LNCaP clone FGC (cell line): ENCODE measurements at regions not wholly inside any gene's neighbourhood (a gene's known extent, or its start where the extent isn't known, plus 50 kb on each side); places are given as distances from the start of the nearest gene placed in this dataset.
"Not testable (repeated sequence)": the region's sequence is repeated elsewhere in the genome, so short reads cannot be mapped to it uniquely, and the experiment has no call there.

ENCODE experiments used
- DNase-seq: peaks from one replicate; pipeline ENCODE4 v3.0.0-alpha.2; 2011; ENCODE audit warnings: low read depth
- H3K4me3 ChIP-seq: 2 replicates; pipeline ENCODE4 v1.5.1; 2011; ENCODE audit warnings: mild to moderate bottlenecking, low read depth, low read length, control low read depth
- TF ChIP-seq, protein P1 (sequence below): IDR thresholded peaks from 2 replicates; pipeline ENCODE4 v1.5.1; 2012; ENCODE audit warnings: mild to moderate bottlenecking; ENCODE audit not compliant: control insufficient read depth, insufficient read depth; ENCODE audit errors: extremely low read depth

DNA sequence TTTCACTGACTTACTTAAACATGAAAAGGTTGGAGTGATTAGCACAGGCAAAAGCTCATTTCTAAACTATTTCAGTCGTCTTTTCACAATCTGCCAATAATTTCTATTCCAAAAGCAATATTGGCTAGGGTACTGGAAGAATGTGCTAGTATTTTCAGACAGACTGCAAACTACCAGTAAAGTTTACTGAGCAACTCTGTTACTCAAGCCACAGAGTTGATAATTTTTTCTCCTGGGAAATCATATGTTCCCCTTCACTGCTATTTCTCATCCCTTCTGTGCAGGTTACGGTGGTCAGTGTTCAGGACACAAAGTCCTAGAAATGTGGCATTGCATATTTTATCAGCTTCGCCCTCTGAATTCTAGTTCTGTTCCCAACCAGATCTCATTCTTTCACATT is 343.3 kb upstream of the TNC start:
- TF ChIP-seq, protein P1, sequence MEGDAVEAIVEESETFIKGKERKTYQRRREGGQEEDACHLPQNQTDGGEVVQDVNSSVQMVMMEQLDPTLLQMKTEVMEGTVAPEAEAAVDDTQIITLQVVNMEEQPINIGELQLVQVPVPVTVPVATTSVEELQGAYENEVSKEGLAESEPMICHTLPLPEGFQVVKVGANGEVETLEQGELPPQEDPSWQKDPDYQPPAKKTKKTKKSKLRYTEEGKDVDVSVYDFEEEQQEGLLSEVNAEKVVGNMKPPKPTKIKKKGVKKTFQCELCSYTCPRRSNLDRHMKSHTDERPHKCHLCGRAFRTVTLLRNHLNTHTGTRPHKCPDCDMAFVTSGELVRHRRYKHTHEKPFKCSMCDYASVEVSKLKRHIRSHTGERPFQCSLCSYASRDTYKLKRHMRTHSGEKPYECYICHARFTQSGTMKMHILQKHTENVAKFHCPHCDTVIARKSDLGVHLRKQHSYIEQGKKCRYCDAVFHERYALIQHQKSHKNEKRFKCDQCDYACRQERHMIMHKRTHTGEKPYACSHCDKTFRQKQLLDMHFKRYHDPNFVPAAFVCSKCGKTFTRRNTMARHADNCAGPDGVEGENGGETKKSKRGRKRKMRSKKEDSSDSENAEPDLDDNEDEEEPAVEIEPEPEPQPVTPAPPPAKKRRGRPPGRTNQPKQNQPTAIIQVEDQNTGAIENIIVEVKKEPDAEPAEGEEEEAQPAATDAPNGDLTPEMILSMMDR, result no peak
- no peak overlapping the region for H3K4me3 ChIP-seq
- no peak for DNase-seq

DNA sequence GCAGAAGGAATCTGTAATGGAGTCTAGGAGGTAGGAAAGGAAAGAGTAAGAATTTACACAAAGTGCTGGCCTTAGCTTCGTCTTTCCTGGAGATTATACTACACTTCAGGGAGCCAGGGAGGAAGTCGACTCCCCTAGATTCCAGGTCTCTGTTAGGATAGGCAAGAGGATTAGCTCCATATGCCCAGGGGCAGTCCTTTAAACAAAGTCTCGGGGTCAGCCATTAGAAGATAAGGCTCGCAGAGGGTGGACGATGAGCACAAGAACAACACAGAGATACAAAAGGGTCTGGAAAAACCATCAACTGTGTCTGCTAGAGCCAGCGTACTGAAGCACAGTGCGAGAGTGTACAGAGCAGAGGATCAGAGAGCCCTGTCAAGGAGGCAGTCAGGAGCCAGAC is 344.7 kb upstream of the TNC start:
- no peak overlapping the region for H3K4me3 ChIP-seq
- TF ChIP-seq, protein P1, result no peak
- no peak for DNase-seq

DNA sequence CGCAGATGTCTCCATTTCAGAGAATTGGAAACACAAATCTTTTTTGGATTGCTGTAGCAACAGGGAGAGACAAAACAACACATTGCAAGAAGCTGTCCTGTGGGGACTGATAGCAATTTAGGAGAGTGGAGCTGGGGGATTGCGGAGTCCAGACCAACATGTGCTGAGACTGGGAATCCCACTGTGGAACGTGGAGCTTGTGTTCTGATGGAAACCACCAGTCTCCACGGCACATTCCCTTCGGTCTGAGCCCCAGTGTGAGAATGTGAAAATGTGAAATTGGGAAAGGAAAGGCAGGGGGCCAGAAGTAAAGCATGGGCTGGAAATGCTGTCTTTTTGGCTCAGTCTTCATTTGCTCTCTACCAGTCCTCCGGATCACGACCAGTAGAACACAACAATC is 348.8 kb upstream of the TNC start:
- DNase-seq, result no peak
- TF ChIP-seq, protein P1, result no peak
- no peak overlapping the region for H3K4me3 ChIP-seq

DNA sequence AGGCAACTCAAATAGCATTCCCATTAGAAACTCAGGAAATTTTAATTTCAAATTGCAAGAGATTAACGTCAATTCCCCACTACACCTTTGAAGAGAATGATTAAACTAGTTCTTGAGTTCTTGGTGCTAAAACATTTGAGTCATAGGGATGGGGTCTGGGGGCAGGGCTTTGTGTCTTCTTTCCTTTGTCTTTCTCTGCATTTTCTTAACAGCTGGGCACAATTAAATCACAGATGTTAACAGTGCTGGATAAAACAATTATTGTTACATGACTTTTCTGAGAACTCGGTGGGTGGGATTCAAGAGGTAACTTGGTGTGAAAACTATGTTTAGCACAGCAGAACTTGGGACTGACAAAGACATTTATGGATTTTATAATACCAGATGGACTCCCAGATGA is 351.9 kb upstream of the TNC start:
- DNase-seq, result no peak
- TF ChIP-seq, protein P1, result no peak

DNA sequence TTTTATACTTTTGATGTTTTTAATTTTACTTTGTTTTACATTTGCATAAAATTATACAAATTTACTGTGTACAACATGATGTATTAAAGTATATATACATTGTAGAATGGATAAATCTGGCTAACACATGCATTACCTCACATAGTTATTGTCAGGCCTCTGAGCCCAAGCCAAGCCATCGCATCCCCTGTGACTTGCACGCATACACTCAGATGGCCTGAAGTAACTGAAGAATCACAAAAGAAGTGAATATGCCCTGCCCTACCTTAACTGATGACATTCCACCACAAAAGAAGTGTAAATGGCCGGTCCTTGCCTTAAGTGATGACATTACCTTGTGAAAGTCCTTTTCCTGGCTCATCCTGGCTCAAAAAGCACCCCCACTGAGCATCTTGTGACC is 355.1 kb upstream of the TNC start:
- not testable (repeated sequence) for H3K4me3 ChIP-seq, DNase-seq

More for the DNA sequence above, 351.9 kb upstream of the TNC start:
- no peak overlapping the region for H3K4me3 ChIP-seq

DNA sequence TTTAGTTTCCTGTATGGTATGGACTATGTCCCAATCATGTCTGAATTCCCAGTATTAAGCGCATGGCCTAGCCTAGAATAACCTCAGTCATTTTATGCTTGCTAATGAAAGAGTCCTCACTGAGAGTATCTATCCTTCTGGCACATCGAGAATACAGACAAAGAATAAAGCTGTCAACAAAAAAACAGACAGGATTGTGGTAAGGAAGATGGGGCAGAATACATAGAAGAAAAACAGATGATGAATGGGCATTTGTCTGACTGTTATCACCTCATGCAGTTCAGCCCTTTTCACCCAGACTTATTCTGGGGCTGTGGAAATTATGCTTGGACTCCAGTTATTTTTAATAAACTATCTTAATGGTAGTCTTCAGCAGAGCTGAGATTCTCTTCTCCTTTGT is 363.8 kb upstream of the TNC start:
- DNase-seq, result no peak
- TF ChIP-seq, protein P1, result no peak
- no peak overlapping the region for H3K4me3 ChIP-seq

DNA sequence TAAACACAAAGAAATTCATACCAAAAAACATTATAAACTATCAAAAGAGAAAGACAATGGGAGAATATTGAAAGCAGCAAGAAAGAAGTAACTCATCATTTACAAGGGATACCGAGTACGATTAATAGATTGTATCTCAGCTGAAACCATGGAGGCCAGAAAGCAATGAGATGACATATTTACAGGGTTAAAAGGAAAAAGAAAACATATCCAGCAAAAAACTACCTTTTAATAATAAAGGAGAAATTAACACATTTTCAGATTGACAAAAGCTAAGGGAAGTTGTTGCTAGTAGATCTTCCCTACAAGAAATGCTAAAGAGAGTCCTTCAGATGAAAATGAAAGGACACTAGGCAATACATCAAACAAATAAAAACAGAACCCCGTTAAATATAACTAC is 364.8 kb upstream of the TNC start:
- no peak overlapping the region for H3K4me3 ChIP-seq
- TF ChIP-seq, protein P1, result no peak
- no peak for DNase-seq

DNA sequence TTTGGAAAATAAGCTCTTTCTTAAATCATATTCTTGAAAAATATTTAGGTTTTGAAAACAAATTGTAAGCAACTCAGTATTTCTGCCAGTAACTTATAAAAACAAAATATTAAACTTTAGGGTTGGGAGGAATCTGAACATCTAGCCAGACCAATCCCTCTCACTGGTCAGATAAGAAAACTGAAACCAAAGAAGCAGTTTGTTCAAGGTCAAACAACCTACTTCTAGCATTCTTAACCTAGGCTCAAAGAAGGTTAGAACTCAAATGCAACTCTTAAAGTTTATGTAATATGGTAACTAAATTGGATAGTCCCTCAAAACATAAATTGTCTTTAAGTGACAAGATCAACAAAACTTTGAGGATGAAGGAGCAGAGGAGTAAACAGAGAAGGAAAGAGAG is 374.9 kb upstream of the TNC start:
- no peak for DNase-seq
- TF ChIP-seq, protein P1, result no peak
- no peak overlapping the region for H3K4me3 ChIP-seq
